H1 (cell line): ENCODE measurements at regions not wholly inside any gene's neighbourhood (a gene's known extent, or its start where the extent isn't known, plus 50 kb on each side); places are given as distances from the start of the nearest gene placed in this dataset.

ENCODE experiments used
- CTCF ChIA-PET: fragments of 300-600 bp; sonication (Branson Sonifier 250); formaldehyde crosslinking; loops from one replicate; lab custom pipeline; 2021; ENCODE audit not compliant: partially characterized antibody; lab: Charles Lee
- POLR2A ChIA-PET: fragments of 300-600 bp; sonication (Branson Sonifier 250); formaldehyde crosslinking; loops from one replicate; lab custom pipeline; 2021; ENCODE audit warnings: inconsistent platforms; ENCODE audit not compliant: partially characterized antibody; lab: Charles Lee
- DNase-seq, 2 experiments: peaks; one replicate each; pipeline versions ENCODE4 v3.0.0 to v3.0.0-alpha.2; 2010 to 2022; ENCODE audit warnings: low spot score in 2 of 2, low read depth in 1 of 2, mixed read lengths in 1 of 2
- FAIRE-seq: peaks from 2 replicates; lab custom pipeline; 2011; peaks lifted over from hg19 to GRCh38; lab: Jason Lieb, UNC
- H2AFZ ChIP-seq: 2 replicates; pipeline ENCODE4 v1.8.1; 2012; ENCODE audit warnings: low read length, inconsistent platforms
- H2AK5ac ChIP-seq: 2 replicates; pipeline ENCODE4 v1.6.1; 2013; ENCODE audit warnings: low read depth, low read length
- H2BK120ac ChIP-seq: replicated peaks from 2 replicates; pipeline ENCODE3; 2013; ENCODE audit warnings: low read depth, low read length, inconsistent platforms
- H2BK12ac ChIP-seq: 2 replicates; pipeline ENCODE4 v1.6.1; 2013; ENCODE audit warnings: low read depth, low read length
- H2BK15ac ChIP-seq: 2 replicates; pipeline ENCODE4 v1.6.1; 2013; ENCODE audit warnings: low read length
- H2BK20ac ChIP-seq: 2 replicates; pipeline ENCODE4 v1.6.1; 2013; ENCODE audit warnings: low read length
- H2BK5ac ChIP-seq: 2 replicates; pipeline ENCODE4 v1.6.1; 2013; ENCODE audit warnings: low read depth, low read length
- H3K14ac ChIP-seq: 2 replicates; pipeline ENCODE4 v1.6.1; 2013; ENCODE audit warnings: inconsistent platforms; ENCODE audit not compliant: insufficient read length
- H3K18ac ChIP-seq: 2 replicates; pipeline ENCODE4 v1.6.1; 2013; ENCODE audit warnings: low read length; ENCODE audit errors: extremely low read depth
- H3K23ac ChIP-seq: 2 replicates; pipeline ENCODE4 v1.6.1; 2013; ENCODE audit warnings: inconsistent platforms; ENCODE audit not compliant: insufficient read length
- H3K23me2 ChIP-seq: 2 replicates; pipeline ENCODE4 v1.6.1; 2013; ENCODE audit warnings: low read depth, low read length
- H3K27ac ChIP-seq: 2 replicates; pipeline ENCODE4 v1.6.1; 2011; ENCODE audit warnings: low read depth, low read length, inconsistent platforms
- H3K27me3 ChIP-seq, 4 experiments: replicated peaks in 1 of 4; 1 replicate in 1 of 4; 2 replicates in 3 of 4; pipeline versions ENCODE4 v1.6.1 to v1.8.1; 2011 to 2013; ENCODE audit warnings: low read length in 3 of 4, mild to moderate bottlenecking in 3 of 4, inconsistent platforms in 2 of 4, mixed read lengths in 2 of 4, moderate library complexity in 1 of 4; ENCODE audit not compliant: control insufficient read depth in 3 of 4, insufficient read depth in 3 of 4; ENCODE audit errors: extremely low read depth in 1 of 4
- H3K36me3 ChIP-seq, 4 experiments: 2 replicates each; pipeline versions ENCODE4 v1.6.1 to v1.8.1; 2011 to 2013; ENCODE audit warnings: mild to moderate bottlenecking in 4 of 4, low read length in 3 of 4, moderate library complexity in 2 of 4, control low read depth in 1 of 4, inconsistent platforms in 1 of 4; ENCODE audit not compliant: insufficient read depth in 4 of 4, control insufficient read depth in 2 of 4
- H3K4ac ChIP-seq: replicated peaks from 2 replicates; pipeline ENCODE3; 2013; ENCODE audit warnings: low read length, low read depth, mixed read lengths, inconsistent platforms; ENCODE audit not compliant: insufficient read length
- H3K4me1 ChIP-seq, 4 experiments: replicated peaks in 1 of 4; 1 replicate in 1 of 4; 2 replicates in 3 of 4; pipeline versions ENCODE4 v1.6.1 to v1.8.1; 2011 to 2013; ENCODE audit warnings: low read length in 3 of 4, inconsistent platforms in 2 of 4, mixed read lengths in 1 of 4; ENCODE audit not compliant: insufficient read depth in 4 of 4, control insufficient read depth in 3 of 4
- H3K4me2 ChIP-seq, 2 experiments: 2 replicates each; pipeline versions ENCODE4 v1.6.1 to v1.8.1; 2011 to 2013; ENCODE audit warnings: low read depth in 2 of 2, low read length in 2 of 2, control low read depth in 1 of 2, inconsistent platforms in 1 of 2, mild to moderate bottlenecking in 1 of 2; ENCODE audit not compliant: insufficient read depth in 1 of 2
- H3K4me3 ChIP-seq, 4 experiments: fragments of 200-600, 300-600 bp in 1 of 4; sonication (generic), shearing (Covaris generic), sonication (Bioruptor Twin) in 1 of 4; 2 replicates each; pipeline versions ENCODE4 v1.5.1 to v1.8.1; 2011 to 2016; ENCODE audit warnings: low read length in 4 of 4, low read depth in 3 of 4, control low read depth in 2 of 4, inconsistent platforms in 2 of 4, mild to moderate bottlenecking in 2 of 4, mixed read lengths in 1 of 4, moderate library complexity in 1 of 4; ENCODE audit not compliant: insufficient read depth in 2 of 4; ENCODE audit errors: extremely low read depth in 1 of 4
- H3K56ac ChIP-seq: replicated peaks from 2 replicates; pipeline ENCODE3; 2013; ENCODE audit warnings: low read depth, mild to moderate bottlenecking, mixed read lengths, low read length, inconsistent platforms; ENCODE audit not compliant: insufficient read length
- H3K79me1 ChIP-seq: 2 replicates; pipeline ENCODE4 v1.6.1; 2013; ENCODE audit warnings: low read depth, low read length, control low read depth
- H3K79me2 ChIP-seq, 2 experiments: 2 replicates each; pipeline versions ENCODE4 v1.6.1 to v1.8.1; 2012 to 2013; ENCODE audit warnings: low read length in 2 of 2, mild to moderate bottlenecking in 2 of 2, inconsistent platforms in 1 of 2; ENCODE audit not compliant: insufficient read depth in 2 of 2, control insufficient read depth in 1 of 2
- H3K9ac ChIP-seq, 4 experiments: replicated peaks in 1 of 4; 1 replicate in 1 of 4; 2 replicates in 3 of 4; pipeline versions ENCODE4 v1.6.1 to v1.8.1; 2011 to 2013; ENCODE audit warnings: low read depth in 3 of 4, low read length in 3 of 4, control low read depth in 2 of 4, mild to moderate bottlenecking in 2 of 4, moderate library complexity in 2 of 4, inconsistent platforms in 1 of 4; ENCODE audit errors: extremely low read depth in 1 of 4
- H3K9me3 ChIP-seq, 2 experiments: 2 replicates each; pipeline versions ENCODE4 v1.6.1 to v1.8.1; 2012 to 2013; ENCODE audit warnings: mild to moderate bottlenecking in 2 of 2, moderate library complexity in 2 of 2, control low read depth in 1 of 2, inconsistent platforms in 1 of 2, low read depth in 1 of 2, low read length in 1 of 2, mixed read lengths in 1 of 2; ENCODE audit not compliant: insufficient read depth in 2 of 2
- H4K20me1 ChIP-seq, 2 experiments: replicated peaks in 1 of 2; 2 replicates each; pipeline versions ENCODE3 to v1.8.1; 2011 to 2013; ENCODE audit warnings: inconsistent platforms in 2 of 2, low read length in 2 of 2, mild to moderate bottlenecking in 1 of 2; ENCODE audit not compliant: insufficient read depth in 2 of 2, control insufficient read depth in 1 of 2
- H4K5ac ChIP-seq: 2 replicates; pipeline ENCODE4 v1.6.1; 2013; ENCODE audit warnings: low read length, low read depth, mixed read lengths, inconsistent platforms; ENCODE audit not compliant: insufficient read length
- H4K8ac ChIP-seq: 2 replicates; pipeline ENCODE4 v1.8.0; 2013; ENCODE audit warnings: mild to moderate bottlenecking, moderate library complexity, low read length, inconsistent platforms; ENCODE audit not compliant: insufficient read depth; ENCODE audit errors: extremely low read depth
- H4K91ac ChIP-seq: replicated peaks from 2 replicates; pipeline ENCODE3; 2013; ENCODE audit warnings: low read length, mixed read lengths, inconsistent platforms; ENCODE audit not compliant: insufficient read length
- CBX8 ChIP-seq: fragments of 300-800, 300-1000 bp; sonication (generic); IDR thresholded peaks from 2 replicates; pipeline ENCODE4 v1.7.1; 2016; ENCODE audit warnings: low read depth, low read length, borderline replicate concordance
- CHD7 ChIP-seq: fragments of 300-600 bp; sonication (generic); IDR thresholded peaks from 2 replicates; pipeline ENCODE4 v1.7.1; 2012; ENCODE audit warnings: low read length, moderate library complexity, mild to moderate bottlenecking, inconsistent platforms; ENCODE audit not compliant: insufficient replicate concordance

GRCh38 chr3:34381243-34381642 is 582.8 kb downstream of the PDCD6IP start:
- no peak overlapping the region for H2AFZ ChIP-seq
- H3K27me3 ChIP-seq: no peaks in the 10 kb centered on the region; a peak in 1 of 7 replicates
- no peak overlapping the region for H3K23ac ChIP-seq
- H4K5ac ChIP-seq: no peak overlapping the region
- H3K9ac ChIP-seq: no peak overlapping the region
- no peaks in the 10 kb centered on the region for H4K20me1 ChIP-seq
- no peak overlapping the region for H2BK120ac ChIP-seq
- CTCF ChIA-PET: no interaction called here
- no peak overlapping the region for H3K56ac ChIP-seq
- no peak overlapping the region for H2BK5ac ChIP-seq
- no peaks in the 10 kb centered on the region for H3K4me1 ChIP-seq
- H3K9me3 ChIP-seq: no peaks in the 10 kb centered on the region
- no peak overlapping the region for H4K91ac ChIP-seq
- H4K8ac ChIP-seq: no peak overlapping the region
- H2BK12ac ChIP-seq: no peak overlapping the region
- no peak overlapping the region for H2BK20ac ChIP-seq
- no peaks in the 10 kb centered on the region for H3K36me3 ChIP-seq
- H3K4me3 ChIP-seq: no peak overlapping the region
- no peak overlapping the region for H3K14ac ChIP-seq
- no peak for FAIRE-seq
- no peak overlapping the region for H2AK5ac ChIP-seq
- H3K79me2 ChIP-seq: no peaks in the 10 kb centered on the region
- no peaks in the 10 kb centered on the region for H3K79me1 ChIP-seq
- no peaks in the 10 kb centered on the region; the same call in 1 of the 2 replicates for H3K23me2 ChIP-seq
- POLR2A ChIA-PET: no interaction called here
- no peak overlapping the region for H2BK15ac ChIP-seq
- H3K4me2 ChIP-seq: no peak overlapping the region
- H3K27ac ChIP-seq: no peak overlapping the region
- no peak for DNase-seq
- H3K4ac ChIP-seq: no peak overlapping the region
- no peak overlapping the region for H3K18ac ChIP-seq
- no peak for TF ChIP-seq CBX8
- no peak for TF ChIP-seq CHD7
